IPS-18a (cell line): ENCODE measurements at regions not wholly inside any gene's neighbourhood (a gene's known extent, or its start where the extent isn't known, plus 50 kb on each side); places are given as distances from the start of the nearest gene placed in this dataset.

Experiments
- H3K27ac ChIP-seq: one replicate; pipeline ENCODE4 v1.5.1; 2013; ENCODE audit warnings: low read length
- H3K27me3 ChIP-seq: one replicate; pipeline ENCODE4 v1.6.1; 2013; ENCODE audit warnings: mild to moderate bottlenecking, low read length; ENCODE audit not compliant: control insufficient read depth, insufficient read depth
- H3K36me3 ChIP-seq: one replicate; pipeline ENCODE4 v1.6.1; 2013; ENCODE audit warnings: low read depth, low read length; ENCODE audit not compliant: control insufficient read depth
- H3K4me1 ChIP-seq: one replicate; pipeline ENCODE4 v1.6.1; 2013; ENCODE audit warnings: low read depth, low read length; ENCODE audit not compliant: control insufficient read depth
- H3K4me3 ChIP-seq: one replicate; pipeline ENCODE4 v1.5.1; 2013; ENCODE audit warnings: low read length
- H3K9ac ChIP-seq: one replicate; pipeline ENCODE4 v1.6.1; 2013; ENCODE audit warnings: mild to moderate bottlenecking, low read length, moderate library complexity
- H3K9me3 ChIP-seq: one replicate; pipeline ENCODE4 v1.6.1; 2013; ENCODE audit warnings: low read depth, low read length; ENCODE audit not compliant: control insufficient read depth

DNA sequence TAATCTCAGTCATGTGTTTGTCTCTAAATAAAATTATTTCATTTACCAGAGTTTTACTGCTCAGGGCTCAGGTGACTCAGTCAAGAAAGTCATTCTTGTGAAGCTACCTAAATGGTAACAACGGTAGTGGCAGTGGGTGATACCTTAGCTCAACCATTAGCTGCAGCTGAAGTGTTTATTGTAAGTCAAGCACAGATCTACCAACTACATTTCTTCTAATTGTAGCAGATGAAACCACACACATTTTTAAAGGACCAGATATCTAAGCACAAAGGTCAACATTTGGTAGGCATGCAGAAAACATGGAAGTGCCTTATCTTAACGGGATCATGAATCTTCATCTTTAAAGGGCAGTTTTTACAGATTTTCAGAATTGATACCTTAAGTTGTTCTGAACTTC lies 79.1 kb downstream of the FAT4 start:
- H3K4me3 ChIP-seq, result no peak overlapping the region
- no peak overlapping the region for H3K27ac ChIP-seq
- no peak overlapping the region for H3K9ac ChIP-seq
- H3K27me3 ChIP-seq, result no peaks in the 10 kb centered on the region
- H3K9me3 ChIP-seq, result no peaks in the 10 kb centered on the region
- no peaks in the 10 kb centered on the region for H3K4me1 ChIP-seq
- no peaks in the 10 kb centered on the region for H3K36me3 ChIP-seq

DNA sequence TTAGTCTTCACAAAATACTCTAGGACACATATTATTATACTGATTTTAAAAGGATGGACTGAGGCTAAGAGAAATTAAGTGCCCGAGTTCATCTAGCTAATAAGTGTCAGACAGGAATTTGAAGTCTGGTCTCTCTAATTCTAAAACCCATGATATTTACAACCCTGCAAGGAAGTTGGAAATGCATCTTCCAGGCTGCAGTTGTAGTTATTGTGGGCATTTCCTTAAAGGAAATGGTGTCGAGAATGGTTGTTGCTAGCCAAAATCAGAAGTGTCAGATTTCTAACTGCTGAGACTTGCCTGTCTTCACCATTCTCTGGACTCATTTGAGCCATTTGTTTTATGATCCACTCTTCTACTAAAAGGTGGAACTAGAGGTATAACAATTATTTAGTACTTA lies 82.5 kb downstream of the FAT4 start:
- Histone ChIP-seq H3K9ac (no peak overlapping the region), H3K4me1 (no peaks in the 10 kb centered on the region), H3K27ac (no peak overlapping the region), H3K36me3 (no peaks in the 10 kb centered on the region), H3K4me3 (no peak overlapping the region), H3K27me3 (no peaks in the 10 kb centered on the region), H3K9me3 (no peaks in the 10 kb centered on the region)

- no peaks in the 10 kb centered on the region for H3K27me3 ChIP-seq
- H3K36me3 ChIP-seq, result no peaks in the 10 kb centered on the region
- no peaks in the 10 kb centered on the region for H3K9me3 ChIP-seq
- no peak overlapping the region for H3K4me3 ChIP-seq
- no peak overlapping the region for H3K9ac ChIP-seq
- H3K27ac ChIP-seq, result no peak overlapping the region
- H3K4me1 ChIP-seq, result no peaks in the 10 kb centered on the region
Observed at GRCh38 chr4:125398263-125399002, 83.7 kb downstream of the FAT4 start.

GRCh38 chr4:125400756-125401155 lies 86.0 kb downstream of the FAT4 start:
- Histone ChIP-seq H3K4me3 (no peak overlapping the region), H3K9ac (no peak overlapping the region)

DNA sequence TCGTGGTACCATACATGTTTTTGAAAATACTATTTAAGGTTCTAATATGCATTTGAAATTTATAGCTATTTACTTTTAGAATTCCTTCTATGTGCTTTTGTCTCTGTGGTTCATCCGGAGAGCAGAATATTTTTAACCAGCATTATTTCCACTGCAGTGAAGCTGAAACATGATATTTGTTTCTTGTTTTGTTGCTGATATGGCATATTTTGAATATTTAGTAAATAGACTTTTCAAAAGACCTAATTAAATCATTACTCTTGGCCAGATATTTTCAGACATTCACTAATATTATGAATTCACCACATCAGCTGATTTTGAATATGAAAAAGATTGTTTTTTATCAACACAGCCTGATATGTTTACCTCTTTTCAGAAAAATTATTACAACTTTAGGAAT lies 87.0 kb downstream of the FAT4 start:
- Histone ChIP-seq H3K9ac (no peak overlapping the region), H3K9me3 (no peaks in the 10 kb centered on the region), H3K36me3 (no peaks in the 10 kb centered on the region), H3K4me3 (no peak overlapping the region), H3K27ac (no peak overlapping the region), H3K4me1 (no peaks in the 10 kb centered on the region), H3K27me3 (no peaks in the 10 kb centered on the region)

More at GRCh38 chr4:125400756-125401155, 86.0 kb downstream of the FAT4 start:
- Histone ChIP-seq H3K27ac (no peak overlapping the region), H3K27me3 (no peaks in the 10 kb centered on the region), H3K4me1 (no peaks in the 10 kb centered on the region), H3K36me3 (no peaks in the 10 kb centered on the region), H3K9me3 (no peaks in the 10 kb centered on the region)

DNA sequence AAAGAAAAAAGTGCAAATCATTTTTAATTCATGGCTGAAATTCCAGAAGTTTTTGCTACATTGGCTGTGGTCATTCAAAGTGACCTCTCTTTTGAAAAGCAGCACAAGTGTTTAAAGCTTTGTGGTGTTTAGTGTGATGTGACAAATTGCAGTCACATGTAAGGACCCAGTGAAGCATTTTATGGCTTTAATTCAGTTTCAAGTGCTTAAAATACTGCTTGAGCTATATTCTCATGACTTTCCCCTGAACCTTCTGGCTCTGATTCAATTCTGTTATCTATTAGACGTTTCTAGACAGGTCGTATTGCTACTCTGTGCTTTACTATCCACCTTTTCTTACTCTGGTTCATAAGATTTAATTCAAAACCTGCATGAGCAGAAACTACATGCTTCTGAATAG lies 105.8 kb downstream of the FAT4 start:
- no peaks in the 10 kb centered on the region for H3K4me1 ChIP-seq
- H3K36me3 ChIP-seq, result no peaks in the 10 kb centered on the region

DNA sequence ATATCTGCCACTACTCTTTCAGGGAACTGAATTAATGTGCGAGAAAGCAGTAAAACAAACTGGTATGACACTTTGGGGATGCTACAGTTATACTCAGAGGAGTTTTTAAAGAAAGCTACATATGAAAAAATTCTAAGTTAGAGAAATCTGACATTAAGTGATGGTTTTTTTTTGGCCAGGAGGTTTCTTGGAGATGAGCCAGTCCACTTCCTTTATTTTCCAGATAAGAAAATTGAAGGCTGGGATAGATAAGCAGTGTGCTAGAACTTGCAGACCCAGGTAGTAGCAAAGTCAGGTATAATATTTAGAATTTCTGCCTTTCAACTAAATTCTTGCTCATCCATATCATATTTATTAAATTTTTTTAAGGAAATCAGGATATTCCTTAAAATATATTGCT lies 106.8 kb downstream of the FAT4 start:
- H3K27ac ChIP-seq, result no peak overlapping the region
- H3K4me1 ChIP-seq, result peaks cover 5% of the 10 kb centered on the region
- H3K9ac ChIP-seq, result no peak overlapping the region
- H3K27me3 ChIP-seq, result no peaks in the 10 kb centered on the region
- H3K36me3 ChIP-seq, result no peaks in the 10 kb centered on the region
- H3K9me3 ChIP-seq, result no peaks in the 10 kb centered on the region
- H3K4me3 ChIP-seq, result no peak overlapping the region

More for the DNA sequence above, 105.8 kb downstream of the FAT4 start:
- Histone ChIP-seq H3K9me3 (no peaks in the 10 kb centered on the region), H3K27me3 (no peaks in the 10 kb centered on the region), H3K27ac (no peak overlapping the region), H3K4me3 (no peak overlapping the region), H3K9ac (no peak overlapping the region)

DNA sequence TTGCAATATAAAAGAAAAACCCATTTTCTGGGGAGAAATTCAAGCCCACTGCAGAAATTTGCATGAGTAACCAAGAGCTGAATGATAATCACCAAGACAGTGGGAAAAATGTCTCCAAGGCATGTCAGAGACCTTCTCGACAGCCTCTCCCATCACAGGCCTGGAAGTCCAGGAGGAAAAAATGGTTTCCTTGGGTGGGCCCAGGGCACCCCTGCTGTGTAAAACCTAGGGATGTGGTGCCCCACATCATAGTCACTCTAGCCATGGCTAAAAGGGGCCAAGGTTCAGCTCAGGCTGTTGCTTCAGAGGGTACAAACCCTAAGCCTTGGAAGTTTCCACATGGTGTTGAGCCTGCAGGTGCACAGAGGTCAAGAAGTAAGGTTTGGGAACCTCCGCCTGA lies 108.4 kb downstream of the FAT4 start:
- no peak overlapping the region for H3K27ac ChIP-seq
- no peaks in the 10 kb centered on the region for H3K27me3 ChIP-seq
- H3K36me3 ChIP-seq, result no peaks in the 10 kb centered on the region
- no peak overlapping the region for H3K4me3 ChIP-seq
- H3K4me1 ChIP-seq, result peaks cover 5% of the 10 kb centered on the region
- H3K9ac ChIP-seq, result no peak overlapping the region
- no peaks in the 10 kb centered on the region for H3K9me3 ChIP-seq

GRCh38 chr4:125428832-125429231 lies 114.1 kb downstream of the FAT4 start:
- no peak overlapping the region for H3K9ac ChIP-seq
- no peaks in the 10 kb centered on the region for H3K27me3 ChIP-seq
- H3K27ac ChIP-seq, result no peak overlapping the region
- H3K4me3 ChIP-seq, result no peak overlapping the region
- no peaks in the 10 kb centered on the region for H3K36me3 ChIP-seq
- peaks cover 5% of the 10 kb centered on the region for H3K4me1 ChIP-seq
- H3K9me3 ChIP-seq, result no peaks in the 10 kb centered on the region

DNA sequence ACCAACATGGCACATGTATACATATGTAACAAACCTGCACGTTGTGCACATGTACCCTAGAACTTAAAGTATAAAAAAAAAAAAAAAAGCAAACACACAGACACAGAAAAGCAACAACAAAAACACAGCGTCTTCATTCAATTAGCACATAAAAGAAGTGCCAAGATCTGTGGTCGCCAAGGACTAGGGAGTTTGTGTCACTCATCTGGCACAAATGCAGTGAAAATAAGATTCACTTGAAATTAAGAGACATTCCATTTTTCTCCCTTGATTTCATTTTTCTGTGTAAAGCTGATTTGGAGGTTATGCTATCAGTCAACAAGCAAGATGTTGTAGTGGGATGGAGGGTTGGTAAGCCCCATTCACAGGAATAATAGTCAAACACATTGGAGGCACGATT lies 115.3 kb downstream of the FAT4 start:
- Histone ChIP-seq H3K4me1 (peaks cover 5% of the 10 kb centered on the region), H3K27me3 (no peaks in the 10 kb centered on the region), H3K4me3 (no peak overlapping the region), H3K27ac (no peak overlapping the region), H3K9ac (no peak overlapping the region), H3K9me3 (no peaks in the 10 kb centered on the region), H3K36me3 (no peaks in the 10 kb centered on the region)

GRCh38 chr4:125432078-125432477 lies 117.3 kb downstream of the FAT4 start:
- Histone ChIP-seq H3K9ac (no peak overlapping the region), H3K4me1 (no peaks in the 10 kb centered on the region), H3K27me3 (no peaks in the 10 kb centered on the region), H3K27ac (no peak overlapping the region), H3K9me3 (no peaks in the 10 kb centered on the region), H3K4me3 (no peak overlapping the region), H3K36me3 (no peaks in the 10 kb centered on the region)

- no peaks in the 10 kb centered on the region for H3K4me1 ChIP-seq
- no peak overlapping the region for H3K9ac ChIP-seq
- no peaks in the 10 kb centered on the region for H3K27me3 ChIP-seq
- H3K27ac ChIP-seq, result no peak overlapping the region
- no peaks in the 10 kb centered on the region for H3K9me3 ChIP-seq
- no peaks in the 10 kb centered on the region for H3K36me3 ChIP-seq
- H3K4me3 ChIP-seq, result no peak overlapping the region
Observed at GRCh38 chr4:125433453-125433852, 118.7 kb downstream of the FAT4 start.
